ENCODE measurements at regions not wholly inside any gene's neighbourhood (a gene's known extent, or its start where the extent isn't known, plus 50 kb on each side); places are given as distances from the start of the nearest gene placed in this dataset.
A peak's percentile ranks its signal among the peaks of the same experiment; 100 is the strongest.

- peaks cover 2 to 33% (median 16%) of the 10 kb centered on the region in 8 donors for H3K9me3 Mint-ChIP-seq
- no peak overlapping the region for H3K27ac Mint-ChIP-seq
- no peak overlapping the region for H3K4me3 ChIP-seq (ENCODE audit: low read length in 2 of 2)
- H3K27me3 ChIP-seq (ENCODE audit: insufficient read depth, low read length): no peaks in the 10 kb centered on the region
- peaks cover 0 to 2% (median 0%) of the 10 kb centered on the region in 4 donors for H3K4me1 Mint-ChIP-seq
- no peaks in the 10 kb centered on the region for H3K36me3 ChIP-seq (ENCODE audit: insufficient read depth, low read length)
- H3K4me1 ChIP-seq (ENCODE audit: insufficient read depth, low read length): no peaks in the 10 kb centered on the region
- no peak for DNase-seq
- peaks cover 26 to 36% of the 10 kb centered on the region in 2 donors for H3K27me3 Mint-ChIP-seq
- CTCF ChIA-PET (ENCODE audit: partially characterized antibody): no interaction called here
- POLR2A ChIA-PET (ENCODE audit: partially characterized antibody): no interaction called here
- no peak overlapping the region for H3K27ac ChIP-seq (ENCODE audit: low read depth, low read length)
- intact Hi-C loops (cut with micrococcal nuclease): no loop called here
- peak overlapping the region in 1 of 8 donors; percentile 0 for H3K4me3 Mint-ChIP-seq
- H3K9me3 ChIP-seq (ENCODE audit: control insufficient read depth in 1 of 2, low read length in 2 of 2): peaks cover 0 to 7% of the 10 kb centered on the region in 2 donors
- H3K36me3 Mint-ChIP-seq: no peaks in the 10 kb centered on the region
These were observed 150.2 kb upstream of the RFLNA start for GRCh38 chr12:124144531-124145194.

- DNase-seq: no peak
- Histone ChIP-seq H3K27me3 (ENCODE audit: insufficient read depth, low read length) (no peaks in the 10 kb centered on the region), H3K9me3 (ENCODE audit: control insufficient read depth in 1 of 2, low read length in 2 of 2) (peaks cover 0 to 7% of the 10 kb centered on the region in 2 donors), H3K4me1 (ENCODE audit: insufficient read depth, low read length) (no peaks in the 10 kb centered on the region), H3K36me3 (ENCODE audit: insufficient read depth, low read length) (no peaks in the 10 kb centered on the region), H3K27ac (ENCODE audit: low read depth, low read length) (no peak overlapping the region), H3K4me3 (ENCODE audit: low read length in 2 of 2) (no peak overlapping the region)
- Mint-ChIP-seq H3K27ac (no peak overlapping the region), H3K4me1 (peaks cover 0 to 2% (median 0%) of the 10 kb centered on the region in 4 donors), H3K4me3 (no peak overlapping the region), H3K36me3 (no peaks in the 10 kb centered on the region), H3K27me3 (peaks cover 13 to 23% of the 10 kb centered on the region in 2 donors), H3K9me3 (peaks cover 0 to 17% (median 10%) of the 10 kb centered on the region in 8 donors)
- intact Hi-C loops (cut with micrococcal nuclease): no loop called here
- POLR2A ChIA-PET (ENCODE audit: partially characterized antibody): no interaction called here
- CTCF ChIA-PET (ENCODE audit: partially characterized antibody): no interaction called here
These were observed 147.9 kb upstream of the RFLNA start for GRCh38 chr12:124147027-124147426.

DNA sequence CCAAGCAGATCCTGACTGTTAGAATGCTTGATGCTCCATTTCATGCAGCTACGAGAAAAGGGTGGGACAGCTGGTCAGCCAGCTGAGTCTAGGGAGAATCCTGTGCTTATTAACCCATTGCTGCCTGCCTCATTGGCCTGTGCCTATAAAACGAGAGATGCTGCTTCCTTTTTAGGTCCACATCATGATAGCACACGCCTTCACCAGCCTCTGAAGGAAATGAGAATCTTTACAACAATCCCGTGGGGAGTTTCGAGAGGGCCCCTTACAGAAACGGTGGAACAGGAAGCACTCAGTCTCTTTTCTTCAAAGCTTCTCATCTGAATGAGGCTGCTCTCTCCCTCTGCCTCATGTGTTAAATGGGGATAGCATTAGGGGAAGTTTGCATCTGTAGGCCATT, 147.3 kb upstream of the RFLNA start:
- no peak overlapping the region for H3K27ac ChIP-seq (ENCODE audit: low read depth, low read length)
- H3K36me3 ChIP-seq (ENCODE audit: insufficient read depth, low read length): no peaks in the 10 kb centered on the region
- H3K4me3 Mint-ChIP-seq: no peak overlapping the region
- H3K4me1 Mint-ChIP-seq: peaks cover 0 to 2% (median 0%) of the 10 kb centered on the region in 4 donors
- POLR2A ChIA-PET (ENCODE audit: partially characterized antibody): no interaction called here
- no peak overlapping the region for H3K4me3 ChIP-seq (ENCODE audit: low read length in 2 of 2)
- no peaks in the 10 kb centered on the region for H3K27me3 ChIP-seq (ENCODE audit: insufficient read depth, low read length)
- peaks cover 0 to 11% (median 6%) of the 10 kb centered on the region in 8 donors for H3K9me3 Mint-ChIP-seq
- CTCF ChIA-PET (ENCODE audit: partially characterized antibody): no interaction called here
- H3K36me3 Mint-ChIP-seq: no peaks in the 10 kb centered on the region
- peaks cover 0 to 4% of the 10 kb centered on the region in 2 donors for H3K9me3 ChIP-seq (ENCODE audit: control insufficient read depth in 1 of 2, low read length in 2 of 2)
- H3K4me1 ChIP-seq (ENCODE audit: insufficient read depth, low read length): no peaks in the 10 kb centered on the region
- no peak for DNase-seq
- intact Hi-C loops (cut with micrococcal nuclease): no loop called here
- peaks cover 14 to 21% of the 10 kb centered on the region in 2 donors for H3K27me3 Mint-ChIP-seq
- H3K27ac Mint-ChIP-seq: no peak overlapping the region

GRCh38 chr12:124148481-124149273, 146.2 kb upstream of the RFLNA start:
- Histone ChIP-seq H3K4me3 (ENCODE audit: low read length in 2 of 2) (no peak overlapping the region), H3K27ac (ENCODE audit: low read depth, low read length) (no peak overlapping the region), H3K36me3 (ENCODE audit: insufficient read depth, low read length) (no peaks in the 10 kb centered on the region), H3K9me3 (ENCODE audit: control insufficient read depth in 1 of 2, low read length in 2 of 2) (no peaks in the 10 kb centered on the region), H3K4me1 (ENCODE audit: insufficient read depth, low read length) (no peaks in the 10 kb centered on the region), H3K27me3 (ENCODE audit: insufficient read depth, low read length) (no peaks in the 10 kb centered on the region)
- Mint-ChIP-seq H3K4me1 (peaks cover 0 to 2% (median 0%) of the 10 kb centered on the region in 4 donors), H3K27ac (no peak overlapping the region), H3K27me3 (peaks cover 15 to 16% of the 10 kb centered on the region in 2 donors), H3K4me3 (no peak overlapping the region), H3K36me3 (no peaks in the 10 kb centered on the region), H3K9me3 (peaks cover 0 to 3% (median under 1%) of the 10 kb centered on the region in 8 donors)
- ChIA-PET CTCF (ENCODE audit: partially characterized antibody) (no interaction called here), POLR2A (ENCODE audit: partially characterized antibody) (no interaction called here)
- no peak for DNase-seq
- intact Hi-C loops (cut with micrococcal nuclease): no loop called here

DNA sequence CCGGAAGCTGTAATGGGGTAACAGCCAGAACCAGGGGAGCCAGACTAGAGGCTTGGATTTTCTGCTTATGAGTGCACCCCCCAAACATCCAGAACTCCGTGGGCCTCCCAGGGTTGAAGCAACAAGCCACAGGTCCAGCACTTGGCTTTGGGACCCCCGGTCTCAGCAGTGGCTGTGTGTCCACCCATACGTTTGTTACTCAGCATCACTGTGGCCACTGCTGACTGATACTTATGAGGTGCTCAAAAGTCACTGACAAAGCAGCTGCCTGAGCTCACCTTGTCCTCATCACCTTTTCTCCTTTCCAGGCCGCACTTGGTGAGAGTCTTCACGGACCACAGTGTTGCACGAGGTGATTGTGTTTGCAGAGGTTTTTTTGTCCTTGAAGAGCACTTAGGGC, 145.6 kb upstream of the RFLNA start:
- Mint-ChIP-seq H3K27me3 (peaks cover 12 to 14% of the 10 kb centered on the region in 2 donors), H3K4me1 (peaks cover 0 to 2% (median 0%) of the 10 kb centered on the region in 4 donors), H3K4me3 (no peak overlapping the region), H3K36me3 (no peaks in the 10 kb centered on the region), H3K27ac (no peak overlapping the region), H3K9me3 (peaks cover 0 to 3% (median 0%) of the 10 kb centered on the region in 8 donors)
- no peak for DNase-seq
- Histone ChIP-seq H3K27me3 (ENCODE audit: insufficient read depth, low read length) (no peaks in the 10 kb centered on the region), H3K4me3 (ENCODE audit: low read length in 2 of 2) (no peak overlapping the region), H3K27ac (ENCODE audit: low read depth, low read length) (no peak overlapping the region), H3K36me3 (ENCODE audit: insufficient read depth, low read length) (no peaks in the 10 kb centered on the region), H3K4me1 (ENCODE audit: insufficient read depth, low read length) (no peaks in the 10 kb centered on the region), H3K9me3 (ENCODE audit: control insufficient read depth in 1 of 2, low read length in 2 of 2) (no peaks in the 10 kb centered on the region)
- intact Hi-C loops (cut with micrococcal nuclease): no loop called here
- ChIA-PET CTCF (ENCODE audit: partially characterized antibody) (no interaction called here), POLR2A (ENCODE audit: partially characterized antibody) (no interaction called here)

GRCh38 chr12:124150168-124150567, 144.7 kb upstream of the RFLNA start:
- H3K4me3 ChIP-seq (ENCODE audit: low read length in 2 of 2): no peak overlapping the region
- H3K27me3 ChIP-seq (ENCODE audit: insufficient read depth, low read length): no peaks in the 10 kb centered on the region
- H3K27ac Mint-ChIP-seq: peak overlapping the region in 1 of 7 donors; percentile 1
- H3K4me1 ChIP-seq (ENCODE audit: insufficient read depth, low read length): no peaks in the 10 kb centered on the region
- H3K4me1 Mint-ChIP-seq: peaks cover 0 to 2% (median 0%) of the 10 kb centered on the region in 4 donors
- no peaks in the 10 kb centered on the region for H3K36me3 Mint-ChIP-seq
- H3K9me3 Mint-ChIP-seq: no peaks in the 10 kb centered on the region
- H3K4me3 Mint-ChIP-seq: no peak overlapping the region
- H3K36me3 ChIP-seq (ENCODE audit: insufficient read depth, low read length): no peaks in the 10 kb centered on the region
- POLR2A ChIA-PET (ENCODE audit: partially characterized antibody): no interaction called here
- no peak for DNase-seq
- CTCF ChIA-PET (ENCODE audit: partially characterized antibody): no interaction called here
- intact Hi-C loops (cut with micrococcal nuclease): no loop called here
- no peaks in the 10 kb centered on the region for H3K9me3 ChIP-seq (ENCODE audit: control insufficient read depth in 1 of 2, low read length in 2 of 2)
- H3K27me3 Mint-ChIP-seq: peaks cover 6 to 9% of the 10 kb centered on the region in 2 donors
- no peak overlapping the region for H3K27ac ChIP-seq (ENCODE audit: low read depth, low read length)

DNA sequence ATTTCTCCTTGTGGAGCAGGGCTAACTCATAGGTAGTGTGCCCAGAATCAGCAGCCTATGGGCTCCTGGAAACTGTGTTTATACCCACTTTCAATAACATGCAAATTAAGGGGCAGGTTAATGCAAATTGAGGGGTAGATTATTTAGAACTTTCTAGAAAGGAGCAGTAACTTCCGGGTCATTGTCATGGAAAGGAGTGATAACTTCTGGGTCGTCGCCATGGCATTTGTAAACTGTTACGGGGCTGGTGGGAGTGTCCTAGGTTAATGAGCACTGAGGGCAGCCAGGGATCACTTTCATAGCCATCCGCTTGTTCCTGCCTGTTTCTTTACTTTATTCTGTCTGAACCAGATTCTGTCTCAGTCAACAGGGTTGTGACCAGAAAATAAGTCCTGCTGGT, 143.3 kb upstream of the RFLNA start:
- no peaks in the 10 kb centered on the region for H3K9me3 Mint-ChIP-seq
- peaks cover 3 to 6% of the 10 kb centered on the region in 2 donors for H3K27me3 Mint-ChIP-seq
- H3K4me1 ChIP-seq (ENCODE audit: insufficient read depth, low read length): no peaks in the 10 kb centered on the region
- intact Hi-C loops (cut with micrococcal nuclease): no loop called here
- H3K27me3 ChIP-seq (ENCODE audit: insufficient read depth, low read length): no peaks in the 10 kb centered on the region
- no peaks in the 10 kb centered on the region for H3K36me3 Mint-ChIP-seq
- no peak overlapping the region for H3K27ac ChIP-seq (ENCODE audit: low read depth, low read length)
- peaks cover 0 to 2% (median 0%) of the 10 kb centered on the region in 4 donors for H3K4me1 Mint-ChIP-seq
- CTCF ChIA-PET (ENCODE audit: partially characterized antibody): no interaction called here
- no peaks in the 10 kb centered on the region for H3K36me3 ChIP-seq (ENCODE audit: insufficient read depth, low read length)
- no peak overlapping the region for H3K4me3 ChIP-seq (ENCODE audit: low read length in 2 of 2)
- POLR2A ChIA-PET (ENCODE audit: partially characterized antibody): no interaction called here
- no peak overlapping the region for H3K4me3 Mint-ChIP-seq
- H3K9me3 ChIP-seq (ENCODE audit: control insufficient read depth in 1 of 2, low read length in 2 of 2): no peaks in the 10 kb centered on the region
- no peak for DNase-seq
- H3K27ac Mint-ChIP-seq: no peak overlapping the region

Measured in CD4-positive, alpha-beta memory T cell (primary cell).